GM18517 (cell line): ENCODE measurements at regions not wholly inside any gene's neighbourhood (a gene's known extent, or its start where the extent isn't known, plus 50 kb on each side); places are given as distances from the start of the nearest gene placed in this dataset.

Experiments used
- ATAC-seq: cut with Tn5 transposase; IDR thresholded peaks from one replicate; pipeline ENCODE4 v1.9.1; 2021; ENCODE audit warnings: mild to moderate bottlenecking, moderate library complexity; ENCODE audit not compliant: unreplicated experiment

- ATAC-seq = no peak
These were observed 639.6 kb downstream of the CETN3 start for GRCh38 chr5:89769975-89770374.

DNA sequence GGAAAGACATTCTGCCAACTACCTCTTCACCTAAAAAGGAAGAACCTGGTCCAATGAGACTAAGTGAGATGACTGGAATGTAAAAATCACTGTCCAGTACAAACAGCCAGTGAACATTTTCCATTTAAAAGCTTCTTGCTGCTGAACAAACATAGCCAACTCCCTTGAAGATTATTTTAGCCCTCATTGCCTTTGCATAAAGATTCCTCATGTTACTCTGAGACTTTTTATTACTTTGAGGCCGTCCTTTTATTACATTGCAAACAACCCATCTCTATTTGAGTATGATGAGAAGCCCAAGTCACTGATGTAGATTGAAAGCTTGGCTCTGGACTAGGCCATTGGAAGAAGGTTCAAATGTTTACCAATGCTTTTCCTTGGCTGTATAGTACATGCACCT, 649.8 kb downstream of the CETN3 start:
- ATAC-seq = no peak

DNA sequence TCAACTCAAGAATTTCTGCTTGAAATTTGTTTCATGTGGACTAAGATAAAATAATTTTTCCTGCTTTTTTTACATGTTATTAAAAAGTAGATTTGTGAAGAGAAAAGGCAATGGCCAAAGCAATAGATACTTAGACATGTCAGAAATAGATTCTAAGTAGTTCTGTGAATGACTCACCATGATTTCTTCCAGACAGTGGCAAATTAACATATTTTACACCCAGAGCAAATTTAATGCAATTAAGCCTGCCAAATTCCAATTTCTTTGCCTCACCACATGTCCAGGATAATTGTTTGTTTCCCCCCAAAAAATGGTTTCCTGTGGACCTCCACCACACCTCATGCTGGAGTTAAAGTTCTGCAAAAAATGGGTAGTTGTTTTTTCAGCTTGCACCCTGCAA, 651.4 kb downstream of the CETN3 start:
- ATAC-seq = no peak

- no peak for ATAC-seq
These were observed 652.6 kb downstream of the CETN3 start for GRCh38 chr5:89756955-89757354.

GRCh38 chr5:89755024-89755423, 654.5 kb downstream of the CETN3 start:
- ATAC-seq = no peak

DNA sequence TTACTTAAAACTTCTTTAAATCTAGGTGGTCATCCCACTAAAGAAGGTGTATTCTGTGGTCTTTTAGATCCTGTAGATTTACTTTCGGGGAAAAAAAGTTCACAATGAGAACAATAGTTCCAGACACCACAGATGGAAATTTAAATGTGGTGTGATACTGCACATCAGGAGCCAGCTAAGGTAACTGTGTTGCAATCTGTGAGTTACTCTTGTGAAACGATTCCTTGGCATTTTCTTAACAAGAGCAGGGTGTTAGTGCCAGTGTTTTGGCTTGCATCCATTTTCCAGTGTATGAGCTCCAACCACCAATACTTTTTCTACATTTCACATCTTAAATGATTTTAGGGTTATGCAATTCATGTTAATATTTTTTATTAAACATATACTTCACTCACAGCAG, 674.5 kb downstream of the CETN3 start:
- no peak for ATAC-seq

GRCh38 chr5:89733772-89734171, 675.8 kb downstream of the CETN3 start:
- no peak for ATAC-seq

DNA sequence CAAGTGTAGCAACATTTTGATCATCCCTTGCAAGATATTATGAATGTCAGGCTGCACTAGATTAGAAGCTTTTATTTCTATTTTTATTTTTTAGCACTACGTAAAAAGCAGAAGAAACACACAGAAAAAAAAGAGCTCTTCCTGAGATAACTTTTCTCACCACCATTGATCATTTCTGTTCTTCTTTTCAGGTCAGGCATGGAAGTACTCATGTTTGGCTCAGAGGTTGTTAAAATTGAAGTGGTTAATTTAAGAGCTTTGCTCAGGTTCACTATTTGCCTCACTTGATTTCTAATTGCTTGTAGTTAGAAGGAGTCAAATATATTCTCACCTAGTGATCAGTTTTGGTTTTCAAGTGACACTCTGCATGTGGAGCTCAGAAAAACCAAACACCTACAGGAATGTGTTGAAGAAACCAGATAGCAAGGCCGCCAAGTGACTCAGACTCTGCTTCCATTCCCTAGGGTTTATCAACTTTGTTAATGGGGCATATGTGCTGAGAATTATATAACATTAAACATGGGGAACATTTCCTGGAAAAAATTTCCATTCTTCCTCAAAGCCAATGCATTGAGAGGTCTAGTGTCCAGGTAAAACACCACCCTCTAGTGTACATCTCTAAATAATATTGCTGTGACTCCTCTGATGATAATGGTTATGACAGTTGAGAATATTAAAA, 679.8 kb downstream of the CETN3 start:
- peak; percentile 52 for ATAC-seq

- ATAC-seq = no peak
These were observed 680.8 kb downstream of the CETN3 start for GRCh38 chr5:89728750-89729149.

DNA sequence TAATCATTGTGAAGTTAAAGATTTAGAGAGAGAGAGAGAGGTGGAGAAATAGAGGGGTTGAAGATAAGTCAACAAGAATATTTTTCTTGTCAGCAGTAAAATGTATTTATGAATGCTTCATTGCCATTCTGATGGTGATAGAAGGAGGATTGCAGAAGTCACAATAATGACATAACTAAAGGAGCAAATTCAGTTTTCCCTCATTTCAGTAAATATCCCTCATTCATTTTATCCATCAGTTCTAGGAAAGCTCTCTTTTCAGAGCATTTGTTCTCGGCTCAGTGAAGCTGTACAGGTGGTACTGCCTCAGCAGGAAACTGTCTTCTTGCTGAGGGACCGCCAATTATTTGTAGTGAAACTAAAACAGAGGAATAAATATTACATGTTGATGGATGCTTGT, 681.4 kb downstream of the CETN3 start:
- no peak for ATAC-seq

- no peak for ATAC-seq
These were observed 685.0 kb downstream of the CETN3 start for GRCh38 chr5:89724379-89725095.

DNA sequence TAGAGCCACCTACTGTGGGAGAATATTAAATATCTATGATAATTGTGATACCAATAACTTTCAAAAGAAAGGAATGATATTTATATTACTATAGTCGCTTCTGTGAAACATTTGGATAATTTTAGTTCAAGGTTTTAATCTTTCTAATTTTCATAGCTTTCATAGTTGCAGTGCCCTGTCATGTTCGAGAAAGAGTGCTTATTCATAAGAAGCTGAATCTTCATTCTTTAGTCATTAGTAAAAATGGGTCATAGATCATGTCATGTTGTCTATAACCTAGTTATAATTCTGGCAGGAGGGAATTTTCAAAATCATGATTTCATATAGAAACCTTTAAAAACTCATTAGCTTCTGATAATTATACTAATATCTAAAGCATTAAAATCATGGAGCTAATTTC, 685.6 kb downstream of the CETN3 start:
- no peak for ATAC-seq

GRCh38 chr5:89722538-89722937, 687.0 kb downstream of the CETN3 start:
- no peak for ATAC-seq

DNA sequence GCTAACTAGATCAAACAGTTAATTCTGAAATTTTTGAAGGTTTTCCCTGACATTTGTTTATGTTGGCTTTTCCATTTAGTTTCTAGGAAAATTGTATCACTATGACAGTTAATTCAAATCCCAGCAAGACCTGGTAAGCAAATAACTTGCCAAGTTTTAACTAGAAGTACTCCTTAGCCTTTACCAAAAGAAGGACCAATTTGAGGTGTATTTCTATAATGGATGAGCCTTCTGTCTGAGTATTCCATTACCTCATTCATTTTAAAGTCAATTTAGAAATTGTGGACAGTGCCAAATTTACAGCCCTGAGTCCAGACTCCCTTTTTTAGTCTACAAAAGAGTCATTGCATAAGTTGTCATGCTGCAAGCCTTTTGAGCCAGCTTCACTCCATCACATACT, 687.6 kb downstream of the CETN3 start:
- no peak for ATAC-seq

GRCh38 chr5:89721353-89721752, 688.2 kb downstream of the CETN3 start:
- ATAC-seq = no peak

DNA sequence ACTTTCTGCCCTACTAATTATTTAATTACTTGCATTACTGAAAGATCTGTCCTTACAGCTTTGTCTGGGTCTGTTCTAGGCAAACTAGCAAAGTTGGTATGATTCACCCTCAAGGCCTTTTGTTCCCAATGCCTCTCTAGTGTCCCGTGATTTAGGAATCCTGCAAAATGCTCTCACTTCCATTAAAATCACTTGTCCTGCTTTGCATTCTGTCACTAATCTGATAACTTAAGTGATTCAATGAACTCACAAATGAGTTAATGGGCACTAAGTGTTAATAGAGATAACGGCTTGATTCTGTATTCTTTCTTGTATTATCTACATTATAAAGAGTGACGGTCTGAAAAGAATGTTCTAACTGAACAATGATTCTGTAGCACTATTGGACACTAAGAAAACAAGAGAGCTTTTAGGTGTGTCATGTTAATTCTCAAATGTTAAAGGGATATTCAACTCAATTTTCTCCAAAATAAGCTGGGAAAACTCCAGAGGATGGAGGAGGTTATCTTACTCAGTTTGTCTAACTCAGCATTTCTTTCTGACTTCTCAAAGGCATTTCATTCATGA, 697.3 kb downstream of the CETN3 start:
- ATAC-seq = no peak

DNA sequence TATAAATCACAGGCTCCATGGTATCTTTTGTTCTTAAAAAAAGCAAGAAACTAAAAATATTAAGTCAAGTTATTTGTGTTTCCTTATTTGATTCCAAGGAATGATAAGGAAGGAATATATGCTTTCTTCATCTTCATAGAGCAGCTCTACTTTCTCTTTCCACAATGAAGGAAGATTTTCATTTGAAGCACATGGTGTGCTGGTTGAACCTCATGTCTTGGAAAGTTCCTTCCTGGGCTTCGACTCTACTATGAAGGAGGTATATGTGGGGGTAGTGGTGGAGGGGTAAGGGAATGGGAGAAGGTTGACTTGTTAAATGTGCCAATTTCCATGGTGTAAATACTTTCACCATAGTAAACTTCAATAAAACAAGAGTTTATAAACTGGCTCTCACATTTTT, 698.0 kb downstream of the CETN3 start:
- no peak for ATAC-seq

GRCh38 chr5:89710006-89710405, 699.5 kb downstream of the CETN3 start:
- no peak for ATAC-seq

GRCh38 chr5:89707891-89708290, 701.7 kb downstream of the CETN3 start:
- no peak for ATAC-seq

GRCh38 chr5:89706731-89707130, 702.8 kb downstream of the CETN3 start:
- no peak for ATAC-seq

DNA sequence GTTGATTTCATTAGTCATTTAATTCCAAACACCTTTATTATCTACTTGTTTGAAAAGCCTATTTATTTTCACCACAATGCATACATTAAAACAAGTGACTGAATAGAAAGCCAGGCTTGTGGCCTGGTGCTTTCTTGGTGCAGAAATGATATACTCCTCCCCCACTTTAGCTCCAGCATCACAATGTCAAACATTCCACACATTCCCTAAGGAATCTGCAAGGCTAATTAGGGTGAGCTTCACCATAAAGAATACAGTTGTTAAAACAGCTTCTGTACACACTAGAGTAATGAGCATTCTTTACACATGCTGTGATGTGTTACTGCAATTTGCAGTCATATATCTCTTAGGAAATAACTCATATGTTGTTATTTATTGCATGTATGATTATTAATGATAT, 705.7 kb downstream of the CETN3 start:
- no peak for ATAC-seq

DNA sequence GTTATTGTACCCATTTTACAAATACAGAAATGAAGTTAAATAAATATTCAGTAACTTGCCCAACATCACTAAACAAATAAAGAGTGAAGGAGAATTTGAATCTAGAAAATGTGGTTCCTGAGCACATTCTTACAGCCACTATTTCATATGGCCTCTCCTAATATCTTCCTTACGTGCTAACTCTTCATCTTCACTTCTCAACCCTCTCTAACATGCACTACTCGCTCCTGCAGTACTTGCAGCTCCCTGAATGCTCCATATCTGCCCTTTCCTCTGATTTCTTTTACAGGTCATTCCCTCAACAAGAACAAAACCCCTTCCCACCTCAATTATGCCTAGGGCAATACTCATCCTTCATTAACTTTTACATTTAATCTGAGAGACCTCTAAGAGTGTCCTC, 711.5 kb downstream of the CETN3 start:
- ATAC-seq = no peak
